ENCODE measurements at regions not wholly inside any gene's neighbourhood (a gene's known extent, or its start where the extent isn't known, plus 50 kb on each side); places are given as distances from the start of the nearest gene placed in this dataset.

GRCh38 chr2:406231-406630 is 118.3 kb upstream of the ALKAL2 start:
- TF ChIP-seq RFX5 (IDR thresholded peaks at IDR 0.05; ENCODE audit: low read depth, low read length) (no peak), CTCF (IDR thresholded peaks at IDR 0.05 in 2 of 3, conservative IDR thresholded peaks at IDR 0.05 in 1 of 3; ENCODE audit: control insufficient read depth in 2 of 3, extremely low read depth in 1 of 3, insufficient read depth in 1 of 3, low read depth in 3 of 3, low read length in 3 of 3) (no peak), POLR2AphosphoS5 (IDR thresholded peaks at IDR 0.05; ENCODE audit: low read length) (no peak), PBX3 (IDR thresholded peaks at IDR 0.05; ENCODE audit: insufficient replicate concordance, low read depth, low read length) (no peak), MXI1 (IDR thresholded peaks at IDR 0.05; ENCODE audit: low read depth, low read length) (no peak), RAD21 (IDR thresholded peaks at IDR 0.05; ENCODE audit: insufficient read depth, low read depth, low read length) (no peak), POLR2A (IDR thresholded peaks at IDR 0.05; ENCODE audit: low read depth, low read length) (no peak), CHD1 (IDR thresholded peaks at IDR 0.05; ENCODE audit: low read depth, low read length) (no peak), CEBPB (IDR thresholded peaks at IDR 0.05; ENCODE audit: borderline replicate concordance in 1 of 2, low read depth in 2 of 2, low read length in 2 of 2) (no peak)
- TF ChIP-seq, protein P1, sequence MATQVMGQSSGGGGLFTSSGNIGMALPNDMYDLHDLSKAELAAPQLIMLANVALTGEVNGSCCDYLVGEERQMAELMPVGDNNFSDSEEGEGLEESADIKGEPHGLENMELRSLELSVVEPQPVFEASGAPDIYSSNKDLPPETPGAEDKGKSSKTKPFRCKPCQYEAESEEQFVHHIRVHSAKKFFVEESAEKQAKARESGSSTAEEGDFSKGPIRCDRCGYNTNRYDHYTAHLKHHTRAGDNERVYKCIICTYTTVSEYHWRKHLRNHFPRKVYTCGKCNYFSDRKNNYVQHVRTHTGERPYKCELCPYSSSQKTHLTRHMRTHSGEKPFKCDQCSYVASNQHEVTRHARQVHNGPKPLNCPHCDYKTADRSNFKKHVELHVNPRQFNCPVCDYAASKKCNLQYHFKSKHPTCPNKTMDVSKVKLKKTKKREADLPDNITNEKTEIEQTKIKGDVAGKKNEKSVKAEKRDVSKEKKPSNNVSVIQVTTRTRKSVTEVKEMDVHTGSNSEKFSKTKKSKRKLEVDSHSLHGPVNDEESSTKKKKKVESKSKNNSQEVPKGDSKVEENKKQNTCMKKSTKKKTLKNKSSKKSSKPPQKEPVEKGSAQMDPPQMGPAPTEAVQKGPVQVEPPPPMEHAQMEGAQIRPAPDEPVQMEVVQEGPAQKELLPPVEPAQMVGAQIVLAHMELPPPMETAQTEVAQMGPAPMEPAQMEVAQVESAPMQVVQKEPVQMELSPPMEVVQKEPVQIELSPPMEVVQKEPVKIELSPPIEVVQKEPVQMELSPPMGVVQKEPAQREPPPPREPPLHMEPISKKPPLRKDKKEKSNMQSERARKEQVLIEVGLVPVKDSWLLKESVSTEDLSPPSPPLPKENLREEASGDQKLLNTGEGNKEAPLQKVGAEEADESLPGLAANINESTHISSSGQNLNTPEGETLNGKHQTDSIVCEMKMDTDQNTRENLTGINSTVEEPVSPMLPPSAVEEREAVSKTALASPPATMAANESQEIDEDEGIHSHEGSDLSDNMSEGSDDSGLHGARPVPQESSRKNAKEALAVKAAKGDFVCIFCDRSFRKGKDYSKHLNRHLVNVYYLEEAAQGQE (IDR thresholded peaks at IDR 0.05; ENCODE audit: low read depth, low read length): no peak

All from GM12878 (cell line).